Hepatocyte (in vitro differentiated cells): ENCODE measurements at regions not wholly inside any gene's neighbourhood (a gene's known extent, or its start where the extent isn't known, plus 50 kb on each side); places are given as distances from the start of the nearest gene placed in this dataset.

ENCODE experiments used
- DNase-seq: peaks from one replicate; pipeline ENCODE4 v3.0.0-alpha.2; 2016; ENCODE audit warnings: low spot score
- H2AFZ ChIP-seq: fragments of 200-600 bp; sonication (generic); 2 replicates; pipeline ENCODE4 v1.6.0; 2016; ENCODE audit warnings: antibody characterized with exemption, mild to moderate bottlenecking
- H3K27ac ChIP-seq: fragments of 200-600 bp; sonication (generic); 2 replicates; pipeline ENCODE4 v1.5.1; 2016; ENCODE audit warnings: mild to moderate bottlenecking
- H3K27me3 ChIP-seq: fragments of 200-600 bp; sonication (generic); 2 replicates; pipeline ENCODE4 v1.6.1; 2016
- H3K36me3 ChIP-seq: fragments of 200-600 bp; sonication (generic); replicated peaks from 2 replicates; pipeline ENCODE4 v1.5.1; 2016; ENCODE audit warnings: low read depth; ENCODE audit not compliant: insufficient read depth
- H3K4me1 ChIP-seq: fragments of 200-600 bp; sonication (generic); 2 replicates; pipeline ENCODE4 v1.5.1; 2016; ENCODE audit warnings: mild to moderate bottlenecking, moderate library complexity; ENCODE audit not compliant: insufficient read depth
- H3K4me2 ChIP-seq: fragments of 200-600 bp; sonication (generic); 2 replicates; pipeline ENCODE4 v1.6.0; 2016
- H3K4me3 ChIP-seq: fragments of 200-600 bp; sonication (generic); 2 replicates; pipeline ENCODE4 v1.5.1; 2016; ENCODE audit warnings: mild to moderate bottlenecking
- H3K79me2 ChIP-seq: fragments of 200-600 bp; sonication (generic); 2 replicates; pipeline ENCODE4 v1.6.0; 2017; ENCODE audit warnings: mild to moderate bottlenecking
- H3K9me2 ChIP-seq: fragments of 200-600 bp; sonication (generic); replicated peaks from 2 replicates; pipeline ENCODE4 v1.6.0; 2017; ENCODE audit warnings: mild to moderate bottlenecking; ENCODE audit not compliant: insufficient read depth
- H3K9me3 ChIP-seq: fragments of 200-600 bp; sonication (generic); 2 replicates; pipeline ENCODE4 v1.5.1; 2016; ENCODE audit warnings: low read depth, mild to moderate bottlenecking
- H4K20me1 ChIP-seq: fragments of 200-600 bp; sonication (generic); 2 replicates; pipeline ENCODE4 v1.6.0; 2016; ENCODE audit warnings: mild to moderate bottlenecking; ENCODE audit not compliant: insufficient read depth, poor library complexity, severe bottlenecking
- EZH2 ChIP-seq: fragments of 200-600 bp; sonication (generic); IDR thresholded peaks from 2 replicates; pipeline ENCODE4 v1.6.1; 2016; ENCODE audit warnings: antibody characterized with exemption, mild to moderate bottlenecking, borderline replicate concordance
- EZH2phosphoT487 ChIP-seq: fragments of 200-600 bp; sonication (generic); IDR thresholded peaks from one replicate; pipeline ENCODE4 v1.6.1; 2018; ENCODE audit warnings: antibody characterized with exemption, mild to moderate bottlenecking, low read depth, moderate library complexity; ENCODE audit not compliant: unreplicated experiment, severe bottlenecking
- WGBS: methylation state at CpG from one replicate; pipeline ENCODE4 v1.1.6; 2016; ENCODE audit warnings: low lambda C conversion rate; ENCODE audit errors: missing lambda C conversion rate; 5-methylcytosine and 5-hydroxymethylcytosine counted together
- TF ChIP-seq, protein P1 (sequence below): fragments of 200-600 bp; sonication (generic); IDR thresholded peaks from 2 replicates; pipeline ENCODE4 v1.5.1; 2016; ENCODE audit warnings: antibody characterized with exemption, mild to moderate bottlenecking; ENCODE audit not compliant: poor library complexity

DNA sequence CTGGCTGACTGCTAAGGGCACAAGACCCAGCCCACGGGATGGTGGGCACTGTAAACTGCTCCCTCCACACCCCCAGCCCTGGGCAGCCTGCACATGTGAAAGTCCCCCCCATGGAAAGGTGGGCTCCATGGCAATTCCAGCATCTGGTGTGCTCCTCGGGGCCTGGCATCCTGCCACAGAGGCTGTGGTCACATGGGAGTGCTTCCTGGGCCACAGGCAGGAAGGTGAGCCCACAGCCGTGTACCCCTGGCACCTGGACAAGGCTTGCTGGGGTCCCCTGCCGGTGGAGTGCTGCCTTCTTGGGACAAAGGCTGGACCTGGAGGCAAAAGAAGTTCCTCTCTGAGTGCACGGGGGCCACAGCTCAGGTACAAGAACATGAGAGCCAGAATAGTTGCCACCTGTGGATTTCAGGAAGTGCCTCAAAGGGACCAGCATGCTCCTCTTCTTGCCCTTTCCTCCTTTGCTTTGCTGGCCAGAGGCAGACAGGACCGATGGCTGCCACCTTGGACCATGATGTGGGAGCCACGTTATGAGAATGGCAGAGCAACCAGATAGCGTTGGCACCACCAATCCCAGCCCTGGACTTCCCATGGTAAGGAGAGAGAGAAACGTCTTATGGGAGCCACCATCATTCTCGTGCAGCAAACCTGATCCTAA, 120.2 kb upstream of the MLN start:
- Histone ChIP-seq H3K36me3 (no peaks in the 10 kb centered on the region), H3K9me2 (no peaks in the 10 kb centered on the region), H2AFZ (no peak overlapping the region), H4K20me1 (no peaks in the 10 kb centered on the region), H3K9me3 (no peaks in the 10 kb centered on the region), H3K27ac (no peak overlapping the region), H3K4me3 (no peak overlapping the region), H3K4me1 (no peaks in the 10 kb centered on the region), H3K27me3 (no peaks in the 10 kb centered on the region), H3K4me2 (no peak overlapping the region), H3K79me2 (no peaks in the 10 kb centered on the region)
- 78% methylated on average over 10 of the region's 10 CpGs for WGBS
- TF ChIP-seq, protein P1, sequence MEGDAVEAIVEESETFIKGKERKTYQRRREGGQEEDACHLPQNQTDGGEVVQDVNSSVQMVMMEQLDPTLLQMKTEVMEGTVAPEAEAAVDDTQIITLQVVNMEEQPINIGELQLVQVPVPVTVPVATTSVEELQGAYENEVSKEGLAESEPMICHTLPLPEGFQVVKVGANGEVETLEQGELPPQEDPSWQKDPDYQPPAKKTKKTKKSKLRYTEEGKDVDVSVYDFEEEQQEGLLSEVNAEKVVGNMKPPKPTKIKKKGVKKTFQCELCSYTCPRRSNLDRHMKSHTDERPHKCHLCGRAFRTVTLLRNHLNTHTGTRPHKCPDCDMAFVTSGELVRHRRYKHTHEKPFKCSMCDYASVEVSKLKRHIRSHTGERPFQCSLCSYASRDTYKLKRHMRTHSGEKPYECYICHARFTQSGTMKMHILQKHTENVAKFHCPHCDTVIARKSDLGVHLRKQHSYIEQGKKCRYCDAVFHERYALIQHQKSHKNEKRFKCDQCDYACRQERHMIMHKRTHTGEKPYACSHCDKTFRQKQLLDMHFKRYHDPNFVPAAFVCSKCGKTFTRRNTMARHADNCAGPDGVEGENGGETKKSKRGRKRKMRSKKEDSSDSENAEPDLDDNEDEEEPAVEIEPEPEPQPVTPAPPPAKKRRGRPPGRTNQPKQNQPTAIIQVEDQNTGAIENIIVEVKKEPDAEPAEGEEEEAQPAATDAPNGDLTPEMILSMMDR, result no peak
- TF ChIP-seq EZH2 (no peak), EZH2phosphoT487 (no peak)
- no peak for DNase-seq

DNA sequence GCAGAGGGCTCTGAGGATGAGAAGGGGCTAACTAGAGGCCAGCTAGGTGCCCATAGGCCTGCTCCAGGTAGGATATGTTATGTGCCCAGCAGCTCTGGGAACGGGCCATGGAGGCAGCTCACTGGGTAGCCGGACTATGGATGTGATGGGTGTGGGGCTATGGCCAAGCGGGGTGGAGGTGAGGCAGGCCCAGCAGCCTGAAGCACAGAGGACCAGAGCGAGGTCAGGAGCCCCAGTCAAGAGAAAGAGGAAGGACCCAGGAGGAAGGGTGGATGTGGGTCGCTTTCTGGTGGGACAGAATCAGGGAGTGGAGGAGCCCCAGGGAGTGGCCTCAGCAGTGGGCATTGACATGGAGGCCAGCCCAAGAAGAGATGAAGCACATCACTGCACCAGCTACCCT, 117.9 kb upstream of the MLN start:
- Histone ChIP-seq H4K20me1 (no peaks in the 10 kb centered on the region), H2AFZ (no peak overlapping the region), H3K9me3 (no peaks in the 10 kb centered on the region), H3K27me3 (no peaks in the 10 kb centered on the region), H3K27ac (no peak overlapping the region), H3K4me3 (no peak overlapping the region), H3K9me2 (no peaks in the 10 kb centered on the region), H3K4me2 (no peak overlapping the region), H3K79me2 (no peaks in the 10 kb centered on the region), H3K4me1 (no peaks in the 10 kb centered on the region), H3K36me3 (no peaks in the 10 kb centered on the region)
- no peak for TF ChIP-seq EZH2phosphoT487
- TF ChIP-seq, protein P1, result no peak
- no peak for TF ChIP-seq EZH2
- DNase-seq, result no peak
- 91% methylated on average over 5 of the region's 5 CpGs for WGBS

DNA sequence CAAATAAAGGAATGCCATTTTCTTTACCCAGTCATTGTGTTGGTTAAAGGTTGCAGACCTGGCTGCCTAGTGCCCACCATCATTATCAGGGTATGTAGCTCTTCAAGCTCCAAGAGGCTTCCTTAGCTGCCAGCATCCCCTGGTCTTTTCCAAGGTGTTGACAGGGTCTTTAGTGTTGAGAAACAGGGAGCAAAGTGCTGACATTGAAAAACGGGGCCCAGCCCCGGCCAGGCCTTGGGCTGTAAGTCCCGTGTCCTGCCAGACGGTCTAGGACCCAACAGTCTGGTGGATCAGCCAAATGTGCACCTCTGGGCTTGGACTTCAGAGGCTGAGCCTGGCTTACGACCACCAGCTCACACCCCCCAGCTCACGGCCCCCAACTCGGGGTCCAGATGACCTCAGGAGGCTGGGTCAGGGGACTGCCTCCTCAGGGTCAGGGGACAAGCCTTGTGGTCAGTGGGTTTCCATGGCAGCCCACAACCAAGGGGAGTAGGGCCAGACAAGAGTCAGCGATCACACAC, 114.4 kb upstream of the MLN start:
- Histone ChIP-seq H3K79me2 (no peaks in the 10 kb centered on the region), H2AFZ (no peak overlapping the region), H4K20me1 (no peaks in the 10 kb centered on the region), H3K9me2 (no peaks in the 10 kb centered on the region), H3K27ac (no peak overlapping the region), H3K4me3 (no peak overlapping the region), H3K27me3 (peaks cover 7% of the 10 kb centered on the region), H3K36me3 (no peaks in the 10 kb centered on the region), H3K9me3 (no peaks in the 10 kb centered on the region), H3K4me1 (no peaks in the 10 kb centered on the region), H3K4me2 (no peak overlapping the region)
- 88% methylated on average over 8 of the region's 8 CpGs for WGBS
- TF ChIP-seq EZH2phosphoT487 (no peak), EZH2 (no peak)
- TF ChIP-seq, protein P1, result no peak
- no peak for DNase-seq
